Activated CD4-positive, alpha-beta T cell treated with anti-CD3 and anti-CD28 coated beads for 36 hours (primary cell): ENCODE measurements at regions not wholly inside any gene's neighbourhood (a gene's known extent, or its start where the extent isn't known, plus 50 kb on each side); places are given as distances from the start of the nearest gene placed in this dataset.

ENCODE experiments used
- ATAC-seq: fragments of 200-7000 bp; cut with Tn5 transposase; one replicate; pipeline ENCODE4 v1.10.0; 2021; ENCODE audit warnings: mild to moderate bottlenecking, moderate library complexity
- CTCF ChIA-PET: fragments of 350-600 bp; sonication (Branson Sonifier 250); formaldehyde crosslinking; loops from one replicate; lab custom pipeline; 2021; ENCODE audit warnings: antibody characterized with exemption; lab: Charles Lee
- POLR2A ChIA-PET: fragments of 350-600 bp; sonication (Branson Sonifier 250); formaldehyde crosslinking; loops from one replicate; lab custom pipeline; 2021; ENCODE audit warnings: antibody characterized with exemption, inconsistent platforms; lab: Charles Lee
- DNase-seq: peaks from one replicate; pipeline ENCODE4 v3.0.0-alpha.2; 2020
- H3K27ac Mint-ChIP-seq: one replicate; pipeline ENCODE4 v1.8.0; 2021; ENCODE audit warnings: mixed read lengths
- H3K27me3 Mint-ChIP-seq: one replicate; pipeline ENCODE4 v1.8.0; 2021; ENCODE audit warnings: mixed read lengths
- H3K36me3 Mint-ChIP-seq: one replicate; pipeline ENCODE4 v1.8.0; 2021; ENCODE audit warnings: low read depth, mixed read lengths
- H3K4me1 Mint-ChIP-seq: one replicate; pipeline ENCODE4 v1.8.0; 2021; ENCODE audit warnings: mixed read lengths
- H3K4me3 Mint-ChIP-seq: one replicate; pipeline ENCODE4 v1.8.0; 2021; ENCODE audit warnings: mild to moderate bottlenecking, moderate library complexity, mixed read lengths
- H3K9me3 Mint-ChIP-seq: one replicate; pipeline ENCODE4 v1.8.0; 2021; ENCODE audit warnings: low read depth, mixed read lengths
- intact Hi-C, 2 experiments: fragments of 100-400 bp; cut with DNase I in 1 of 2; cut with micrococcal nuclease in 1 of 2; formaldehyde crosslinking; loops; one replicate each; pipeline versions ENCODE4 v1.14.2 to v1.15.1; 2022 to 2024; cut with DNase I, micrococcal nuclease

DNA sequence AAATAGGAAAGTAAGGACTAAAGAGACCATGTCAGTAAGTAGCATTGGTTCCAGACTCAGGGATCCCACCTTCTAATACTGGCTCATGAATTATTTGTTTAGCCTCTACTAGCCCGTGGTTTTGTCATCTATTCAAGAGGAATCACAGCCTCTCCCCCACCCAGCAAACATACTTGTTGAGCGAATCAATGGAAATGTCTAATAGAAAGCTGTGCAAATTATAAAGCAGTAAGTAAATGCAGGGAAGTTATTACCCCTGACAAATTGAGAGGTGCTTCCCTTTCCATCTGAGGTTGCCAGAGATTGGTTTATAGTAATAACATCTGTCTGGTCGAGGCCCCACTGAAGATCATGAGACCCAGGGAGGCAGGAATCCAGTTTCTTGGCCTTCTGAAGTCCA, 219.3 kb upstream of the OSR1 start:
- H3K4me3 Mint-ChIP-seq = no peak overlapping the region
- no peaks in the 10 kb centered on the region for H3K36me3 Mint-ChIP-seq
- H3K4me1 Mint-ChIP-seq = no peaks in the 10 kb centered on the region
- ATAC-seq = no peak
- H3K27ac Mint-ChIP-seq = no peak overlapping the region
- no peaks in the 10 kb centered on the region for H3K9me3 Mint-ChIP-seq
- POLR2A ChIA-PET = no interaction called here
- intact Hi-C loops = no loop called here
- CTCF ChIA-PET = no interaction called here
- DNase-seq = no peak
- H3K27me3 Mint-ChIP-seq = peaks cover 21% of the 10 kb centered on the region

- Mint-ChIP-seq H3K9me3 (no peaks in the 10 kb centered on the region), H3K4me3 (no peak overlapping the region), H3K4me1 (no peaks in the 10 kb centered on the region), H3K27ac (no peak overlapping the region), H3K27me3 (peaks cover 23% of the 10 kb centered on the region), H3K36me3 (no peaks in the 10 kb centered on the region)
- no peak for ATAC-seq
- ChIA-PET POLR2A (no interaction called here), CTCF (no interaction called here)
- intact Hi-C loops = no loop called here
- DNase-seq = no peak
Measured at GRCh38 chr2:19576411-19576810, 218.0 kb upstream of the OSR1 start.

GRCh38 chr2:19575641-19576040, 217.2 kb upstream of the OSR1 start:
- no peak for DNase-seq
- ChIA-PET CTCF (no interaction called here), POLR2A (no interaction called here)
- no peaks in the 10 kb centered on the region for H3K4me1 Mint-ChIP-seq
- no peak overlapping the region for H3K27ac Mint-ChIP-seq
- ATAC-seq = no peak
- peaks cover 21% of the 10 kb centered on the region for H3K27me3 Mint-ChIP-seq
- H3K9me3 Mint-ChIP-seq = no peaks in the 10 kb centered on the region
- intact Hi-C loops = no loop called here
- H3K4me3 Mint-ChIP-seq = no peak overlapping the region
- no peaks in the 10 kb centered on the region for H3K36me3 Mint-ChIP-seq

- DNase-seq = no peak
- CTCF ChIA-PET = no interaction called here
- H3K4me3 Mint-ChIP-seq = no peak overlapping the region
- H3K27ac Mint-ChIP-seq = no peak overlapping the region
- no peaks in the 10 kb centered on the region for H3K36me3 Mint-ChIP-seq
- H3K4me1 Mint-ChIP-seq = no peaks in the 10 kb centered on the region
- H3K9me3 Mint-ChIP-seq = no peaks in the 10 kb centered on the region
- POLR2A ChIA-PET = no interaction called here
- no peak for ATAC-seq
- intact Hi-C loops = no loop called here
- H3K27me3 Mint-ChIP-seq = peaks cover 14% of the 10 kb centered on the region
Measured at GRCh38 chr2:19574778-19575260, 216.4 kb upstream of the OSR1 start.

- no peaks in the 10 kb centered on the region for H3K36me3 Mint-ChIP-seq
- H3K4me3 Mint-ChIP-seq = no peak overlapping the region
- peaks cover 10% of the 10 kb centered on the region for H3K27me3 Mint-ChIP-seq
- ChIA-PET CTCF (no interaction called here), POLR2A (no interaction called here)
- intact Hi-C loops = no loop called here
- no peak overlapping the region for H3K27ac Mint-ChIP-seq
- ATAC-seq (no peak), DNase-seq (no peak)
- H3K4me1 Mint-ChIP-seq = no peaks in the 10 kb centered on the region
- H3K9me3 Mint-ChIP-seq = no peaks in the 10 kb centered on the region
Measured at GRCh38 chr2:19573784-19574183, 215.4 kb upstream of the OSR1 start.

DNA sequence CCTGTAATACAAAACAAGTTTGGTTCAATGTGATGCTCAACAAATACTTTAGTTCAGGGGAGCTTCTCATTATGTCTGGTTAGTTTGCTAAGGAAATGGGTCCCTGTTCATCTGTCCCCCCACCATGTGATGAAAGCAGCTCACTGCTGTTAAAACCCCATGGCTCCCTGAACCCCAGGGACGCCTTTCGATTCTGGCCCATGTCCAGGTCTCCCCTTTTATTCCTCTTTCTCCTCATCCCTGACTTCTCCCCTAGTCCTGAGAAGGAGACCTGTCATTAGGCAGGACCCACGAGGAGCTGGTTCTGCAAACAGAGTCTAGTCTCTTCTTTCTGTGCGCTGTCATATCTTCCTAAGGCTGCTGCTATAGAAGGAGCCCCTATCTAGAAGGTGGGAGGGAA, 213.3 kb upstream of the OSR1 start:
- DNase-seq = no peak
- no peak for ATAC-seq
- Mint-ChIP-seq H3K27ac (no peak overlapping the region), H3K4me1 (no peaks in the 10 kb centered on the region), H3K9me3 (no peaks in the 10 kb centered on the region), H3K4me3 (no peak overlapping the region), H3K27me3 (peaks cover 9% of the 10 kb centered on the region), H3K36me3 (no peaks in the 10 kb centered on the region)
- intact Hi-C loops = no loop called here
- ChIA-PET CTCF (interaction anchor here (0.5 kb wide), 1 partner anchor 620 kb away, joined by 3 read pairs; no protein-coding TSS in a partner anchor), POLR2A (no interaction called here)

DNA sequence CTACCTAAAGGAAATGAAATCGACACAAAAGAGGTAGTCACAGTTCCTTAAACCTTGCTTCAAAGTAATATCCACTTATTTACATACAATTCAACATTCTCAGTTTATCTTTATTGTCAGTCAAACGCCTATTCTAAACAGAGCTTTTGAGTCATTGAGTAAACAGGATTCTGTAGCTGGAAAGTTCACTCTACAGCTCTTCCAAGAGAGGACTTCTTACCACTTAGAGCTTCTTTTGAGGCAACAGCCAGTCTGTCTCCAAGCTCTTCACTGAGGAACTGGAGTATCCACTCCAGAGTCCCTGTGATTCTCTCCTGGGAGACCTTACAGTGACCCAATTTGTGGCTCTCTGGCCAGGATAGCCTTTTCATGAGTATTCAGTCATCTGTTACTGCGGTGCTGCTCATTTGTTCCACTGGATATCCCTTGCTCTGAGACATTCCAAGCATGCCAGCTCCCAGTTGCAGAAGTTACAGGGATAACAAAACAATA, 210.9 kb upstream of the OSR1 start:
- no peaks in the 10 kb centered on the region for H3K9me3 Mint-ChIP-seq
- ChIA-PET POLR2A (no interaction called here), CTCF (no interaction called here)
- H3K4me3 Mint-ChIP-seq = no peak overlapping the region
- ATAC-seq (no peak), DNase-seq (no peak)
- H3K27me3 Mint-ChIP-seq = peaks cover 11% of the 10 kb centered on the region
- H3K27ac Mint-ChIP-seq = no peak overlapping the region
- no peaks in the 10 kb centered on the region for H3K4me1 Mint-ChIP-seq
- intact Hi-C loops = no loop called here
- no peaks in the 10 kb centered on the region for H3K36me3 Mint-ChIP-seq

GRCh38 chr2:19568809-19569208, 210.4 kb upstream of the OSR1 start:
- intact Hi-C loops = no loop called here
- ChIA-PET POLR2A (no interaction called here), CTCF (no interaction called here)
- Mint-ChIP-seq H3K9me3 (no peaks in the 10 kb centered on the region), H3K4me1 (no peaks in the 10 kb centered on the region), H3K27me3 (peaks cover 11% of the 10 kb centered on the region), H3K4me3 (no peak overlapping the region), H3K27ac (no peak overlapping the region), H3K36me3 (no peaks in the 10 kb centered on the region)
- no peak for DNase-seq
- ATAC-seq = no peak

DNA sequence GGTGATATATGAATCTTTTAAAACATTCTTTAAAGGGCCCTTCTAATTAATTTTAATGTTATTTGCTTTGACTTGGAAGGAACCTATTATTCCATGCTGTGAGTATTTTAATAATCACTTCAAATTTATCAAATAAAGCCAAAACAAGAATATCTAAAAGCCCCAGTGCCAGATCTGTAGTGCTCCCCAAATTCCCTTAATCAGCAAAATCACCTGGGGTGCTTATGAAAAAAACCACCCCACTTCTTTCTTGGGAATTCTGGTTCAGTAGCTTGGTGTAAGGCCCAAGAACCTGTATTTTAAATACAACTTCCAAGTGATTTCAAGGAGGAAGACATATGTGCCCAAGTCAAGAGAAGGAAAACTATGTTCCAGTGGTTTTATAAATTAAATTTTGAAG, 202.4 kb upstream of the OSR1 start:
- ATAC-seq (no peak), DNase-seq (no peak)
- Mint-ChIP-seq H3K4me3 (no peak overlapping the region), H3K27me3 (peaks cover 4% of the 10 kb centered on the region), H3K27ac (no peak overlapping the region), H3K9me3 (no peaks in the 10 kb centered on the region), H3K4me1 (peaks cover 7% of the 10 kb centered on the region), H3K36me3 (no peaks in the 10 kb centered on the region)
- ChIA-PET POLR2A (no interaction called here), CTCF (no interaction called here)
- intact Hi-C loops = no loop called here

DNA sequence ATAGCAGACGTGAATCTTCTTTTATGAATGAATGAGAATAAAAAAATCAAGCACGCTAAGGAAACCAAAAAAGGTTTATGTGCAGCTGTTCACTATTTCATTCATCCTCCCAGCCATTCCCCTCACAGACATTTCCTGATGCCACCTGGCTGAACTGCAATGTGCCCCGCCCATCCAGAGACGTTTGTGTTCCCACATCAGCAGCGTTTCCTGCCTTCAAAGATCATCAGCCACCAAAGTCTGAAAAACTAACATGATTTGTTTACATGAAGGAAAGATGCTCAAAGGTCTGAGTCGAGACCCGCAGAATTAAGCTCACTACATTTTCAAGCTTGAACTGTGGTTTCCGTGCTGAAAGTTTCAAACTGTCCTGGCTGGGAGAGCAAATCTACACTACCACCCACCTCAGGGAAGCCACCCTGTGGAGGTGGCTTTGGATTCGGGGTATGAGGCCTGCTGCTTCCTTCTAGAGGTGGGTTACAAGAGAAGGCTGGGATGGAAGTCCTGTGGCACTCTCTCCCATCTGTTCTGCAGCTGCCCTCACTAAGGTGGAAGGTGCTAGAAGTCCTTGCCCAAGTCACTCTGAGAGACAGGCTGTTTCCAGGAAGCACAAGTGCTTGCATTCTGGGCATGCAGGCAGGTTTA, 201.3 kb upstream of the OSR1 start:
- Mint-ChIP-seq H3K36me3 (no peaks in the 10 kb centered on the region), H3K27me3 (peaks cover 4% of the 10 kb centered on the region), H3K4me1 (peaks cover 7% of the 10 kb centered on the region), H3K9me3 (no peaks in the 10 kb centered on the region), H3K4me3 (no peak overlapping the region), H3K27ac (no peak overlapping the region)
- ATAC-seq (no peak), DNase-seq (no peak)
- ChIA-PET POLR2A (no interaction called here), CTCF (no interaction called here)
- intact Hi-C loops = no loop called here

DNA sequence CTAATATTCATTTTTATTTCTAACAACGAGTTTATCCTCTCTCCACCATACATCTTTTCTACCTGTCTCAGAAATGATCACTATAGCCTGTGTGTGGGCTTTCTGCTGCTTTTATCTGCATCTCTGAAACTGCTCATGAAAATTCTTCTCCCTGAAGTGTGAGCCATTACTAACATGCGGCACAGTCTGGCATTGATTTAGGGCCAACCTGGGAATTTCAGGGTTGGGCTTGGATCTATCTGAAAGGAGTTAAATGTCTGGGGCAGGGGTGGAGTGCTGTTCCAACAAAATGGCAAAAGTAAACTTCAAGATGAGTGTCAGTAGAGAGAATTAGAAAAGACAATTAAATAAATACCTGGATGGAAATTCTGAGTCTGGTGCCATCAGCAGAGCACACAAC, 198.2 kb upstream of the OSR1 start:
- ChIA-PET POLR2A (no interaction called here), CTCF (no interaction called here)
- Mint-ChIP-seq H3K27me3 (peaks cover 7% of the 10 kb centered on the region), H3K9me3 (no peaks in the 10 kb centered on the region), H3K4me3 (no peak overlapping the region), H3K36me3 (no peaks in the 10 kb centered on the region), H3K27ac (no peak overlapping the region), H3K4me1 (peaks cover 7% of the 10 kb centered on the region)
- intact Hi-C loops = no loop called here
- ATAC-seq (no peak), DNase-seq (no peak)

GRCh38 chr2:19554520-19554919, 196.1 kb upstream of the OSR1 start:
- H3K4me3 Mint-ChIP-seq = no peak overlapping the region
- H3K4me1 Mint-ChIP-seq = peaks cover 3% of the 10 kb centered on the region
- H3K27ac Mint-ChIP-seq = no peak overlapping the region
- no peaks in the 10 kb centered on the region for H3K36me3 Mint-ChIP-seq
- no peaks in the 10 kb centered on the region for H3K9me3 Mint-ChIP-seq
- ChIA-PET POLR2A (no interaction called here), CTCF (no interaction called here)
- H3K27me3 Mint-ChIP-seq = peaks cover 9% of the 10 kb centered on the region
- DNase-seq = no peak
- intact Hi-C loops = no loop called here
- ATAC-seq = no peak
